GM12878 (cell line): ENCODE measurements at regions not wholly inside any gene's neighbourhood (a gene's known extent, or its start where the extent isn't known, plus 50 kb on each side); places are given as distances from the start of the nearest gene placed in this dataset.

Source experiments
- ATAC-seq: fragments of 200-7000 bp; cut with Tn5 transposase; 3 replicates; pipeline ENCODE4 v1.9.1; 2020; ENCODE audit warnings: mild to moderate bottlenecking, moderate library complexity
- BruUV-seq: library from RNA; stranded (reverse); fragments of 400-500 nt; replicated peaks from 2 replicates; lab custom pipeline; 2021; lab: Mats Ljungman, UMichigan
- CTCF ChIA-PET: fragments of 300-600 bp; sonication (Branson Sonifier 250); formaldehyde crosslinking; extraction: SDS; loops from one replicate; lab custom pipeline; 2021; ENCODE audit warnings: inconsistent platforms; lab: Yijun Ruan, JAX
- POLR2A ChIA-PET: fragments of 350-600 bp; formaldehyde crosslinking; extraction: SDS; loops from one replicate; lab custom pipeline; 2021; ENCODE audit warnings: inconsistent platforms; lab: Charles Lee
- RAD21 ChIA-PET: fragments of 300-600 bp; sonication (Branson Sonifier 250); formaldehyde crosslinking; loops from one replicate; lab custom pipeline; 2023; ENCODE audit warnings: antibody characterized with exemption; ENCODE audit not compliant: unreplicated experiment; lab: Charles Lee
- SMC1A ChIA-PET: fragments of 300-600 bp; sonication (Branson Sonifier 250); formaldehyde crosslinking; loops from one replicate; lab custom pipeline; 2023; ENCODE audit not compliant: unreplicated experiment, uncharacterized antibody; lab: Charles Lee
- DNase-seq: peaks from one replicate; pipeline ENCODE4 v3.0.0-alpha.2; 2011; ENCODE audit warnings: low read depth, low spot score
- FAIRE-seq: peaks from 3 replicates; lab custom pipeline; 2011; peaks lifted over from hg19 to GRCh38; lab: Jason Lieb, UNC
- H2AFZ ChIP-seq: 2 replicates; pipeline ENCODE4 v1.6.0; 2011; ENCODE audit warnings: low read depth, low read length, control low read depth; ENCODE audit not compliant: control insufficient read depth
- H3K27ac ChIP-seq: 2 replicates; pipeline ENCODE4 v1.5.1; 2011; ENCODE audit warnings: control low read depth; ENCODE audit not compliant: control insufficient read depth, insufficient read depth
- H3K27me3 ChIP-seq, 2 experiments: replicated peaks in 1 of 2; 2 replicates each; pipeline versions ENCODE4 v1.6.0 to v1.6.1; 2011; ENCODE audit warnings: low read length in 1 of 2; ENCODE audit not compliant: control insufficient read depth in 2 of 2, insufficient read depth in 2 of 2
- H3K36me3 ChIP-seq, 2 experiments: 2 replicates each; pipeline ENCODE4 v1.5.1; 2011; ENCODE audit warnings: low read length in 1 of 2; ENCODE audit not compliant: control insufficient read depth in 2 of 2, insufficient read depth in 2 of 2
- H3K4me1 ChIP-seq: 2 replicates; pipeline ENCODE4 v1.6.1; 2011; ENCODE audit warnings: mild to moderate bottlenecking, low read length, moderate library complexity, mixed read lengths; ENCODE audit not compliant: control insufficient read depth, insufficient read depth
- H3K4me2 ChIP-seq: 2 replicates; pipeline ENCODE4 v1.6.0; 2011; ENCODE audit warnings: control low read depth; ENCODE audit not compliant: control insufficient read depth, insufficient read depth
- H3K4me3 ChIP-seq: fragments of 200-600 bp; sonication (generic); 2 replicates; pipeline ENCODE4 v1.5.1; 2016
- H3K79me2 ChIP-seq: 2 replicates; pipeline ENCODE4 v1.6.0; 2011; ENCODE audit warnings: low read length; ENCODE audit not compliant: control insufficient read depth, insufficient read depth
- H3K9ac ChIP-seq: 2 replicates; pipeline ENCODE4 v1.8.0; 2011; ENCODE audit warnings: low read length, control low read depth, mixed read lengths; ENCODE audit not compliant: control insufficient read depth, insufficient read depth
- H3K9me3 ChIP-seq: replicated peaks from 3 replicates; pipeline ENCODE4 v1.5.1; 2011; ENCODE audit warnings: mild to moderate bottlenecking, low read length; ENCODE audit not compliant: control insufficient read depth, insufficient read depth
- H4K20me1 ChIP-seq: 2 replicates; pipeline ENCODE4 v1.6.0; 2011; ENCODE audit not compliant: control insufficient read depth, insufficient read depth
- ATF7 ChIP-seq: fragments of 450-650 bp; IDR thresholded peaks from 2 replicates; pipeline ENCODE4 v1.6.1; 2016; ENCODE audit warnings: low read depth, mild to moderate bottlenecking
- FOS ChIP-seq: IDR thresholded peaks from 3 replicates; pipeline ENCODE4 v1.6.1; 2011; ENCODE audit warnings: borderline replicate concordance; ENCODE audit not compliant: insufficient read length; ENCODE audit errors: extremely low read depth
- HDGF ChIP-seq: fragments of 450-650 bp; IDR thresholded peaks from 2 replicates; pipeline ENCODE4 v1.6.1; 2016; ENCODE audit warnings: antibody characterized with exemption
- NFIC ChIP-seq: IDR thresholded peaks from 2 replicates; pipeline ENCODE4 v1.6.1; 2012; ENCODE audit warnings: low read depth, mild to moderate bottlenecking, inconsistent platforms, low read length, moderate library complexity
- NR2C2 ChIP-seq: IDR thresholded peaks from 2 replicates; pipeline ENCODE4 v1.6.1; 2011; ENCODE audit warnings: borderline replicate concordance, low read depth; ENCODE audit not compliant: control insufficient read depth, insufficient read length
- SRF ChIP-seq, 2 experiments: IDR thresholded peaks; 2 replicates each; pipeline ENCODE4 v1.6.1; 2011; ENCODE audit warnings: low read depth in 2 of 2, low read length in 2 of 2, mild to moderate bottlenecking in 1 of 2, moderate library complexity in 1 of 2
- TAF1 ChIP-seq: IDR thresholded peaks from 2 replicates; pipeline ENCODE4 v1.6.1; 2011; ENCODE audit warnings: mild to moderate bottlenecking, low read depth, low read length, borderline replicate concordance
- ZNF274 ChIP-seq: IDR thresholded peaks from one replicate; pipeline ENCODE4 v1.8.0; 2011; ENCODE audit not compliant: insufficient read length, insufficient read depth
- WGBS: methylation state at CpG from one replicate; pipeline ENCODE4 v1.1.6; 2016; ENCODE audit warnings: low lambda C conversion rate; ENCODE audit not compliant: insufficient replicate concordance, insufficient coverage; ENCODE audit errors: missing lambda C conversion rate; 5-methylcytosine and 5-hydroxymethylcytosine counted together
- in situ Hi-C: fragments of 300-500 bp; cut with MboI; formaldehyde crosslinking; loops from 9 replicates; pipeline ENCODE4 v1.14.3; 2018; ENCODE audit warnings: mixed read lengths
- intact Hi-C: fragments of 100-400 bp; cut with micrococcal nuclease; formaldehyde crosslinking; loops from one replicate; pipeline ENCODE4 v1.14.2; 2022; ENCODE audit not compliant: unreplicated experiment
- TF ChIP-seq, protein P1 (sequence below): fragments of 150-350 bp; IDR thresholded peaks from 2 replicates; pipeline ENCODE4 v1.6.1; 2014; ENCODE audit warnings: mild to moderate bottlenecking, low read depth, low read length
- TF ChIP-seq, protein P2 (sequence below): fragments of 450-650 bp; formaldehyde crosslinking; IDR thresholded peaks from 2 replicates; pipeline ENCODE4 v1.5.0; 2022; ENCODE audit warnings: mild to moderate bottlenecking, missing genetic modification characterization
- TF ChIP-seq, protein P3 (sequence below): fragments of 450-650 bp; IDR thresholded peaks from 2 replicates; pipeline ENCODE4 v1.6.1; 2017; ENCODE audit warnings: borderline replicate concordance
- TF ChIP-seq, protein P4 (sequence below): IDR thresholded peaks from 2 replicates; pipeline ENCODE4 v1.6.1; 2011; ENCODE audit warnings: mild to moderate bottlenecking, low read depth, low read length, moderate library complexity; ENCODE audit not compliant: insufficient replicate concordance

DNA sequence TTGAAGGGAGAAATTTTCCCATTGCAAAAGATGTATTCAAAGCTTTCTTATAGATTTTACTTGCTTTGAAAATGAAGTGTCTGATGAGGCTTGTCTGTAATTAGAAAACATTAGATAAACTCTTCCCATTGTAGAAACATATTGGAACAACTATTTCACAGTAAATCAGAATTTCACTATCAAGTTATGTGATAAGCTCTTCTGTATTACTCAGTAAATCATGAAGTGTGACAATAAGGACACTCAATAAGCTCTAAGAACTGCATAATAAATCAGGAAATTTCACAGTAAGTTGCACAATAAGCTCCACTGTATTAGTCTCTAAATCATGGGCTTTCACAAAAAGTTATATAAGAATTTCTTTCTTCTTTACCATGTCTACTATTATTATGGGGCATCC is 1546.6 kb downstream of the SLITRK5 start (continued):
- no peak for TF ChIP-seq FOS
- no peak for TF ChIP-seq ZNF274
- TF ChIP-seq ATF7 = no peak
- TF ChIP-seq NR2C2 = no peak
- TF ChIP-seq, protein P1, sequence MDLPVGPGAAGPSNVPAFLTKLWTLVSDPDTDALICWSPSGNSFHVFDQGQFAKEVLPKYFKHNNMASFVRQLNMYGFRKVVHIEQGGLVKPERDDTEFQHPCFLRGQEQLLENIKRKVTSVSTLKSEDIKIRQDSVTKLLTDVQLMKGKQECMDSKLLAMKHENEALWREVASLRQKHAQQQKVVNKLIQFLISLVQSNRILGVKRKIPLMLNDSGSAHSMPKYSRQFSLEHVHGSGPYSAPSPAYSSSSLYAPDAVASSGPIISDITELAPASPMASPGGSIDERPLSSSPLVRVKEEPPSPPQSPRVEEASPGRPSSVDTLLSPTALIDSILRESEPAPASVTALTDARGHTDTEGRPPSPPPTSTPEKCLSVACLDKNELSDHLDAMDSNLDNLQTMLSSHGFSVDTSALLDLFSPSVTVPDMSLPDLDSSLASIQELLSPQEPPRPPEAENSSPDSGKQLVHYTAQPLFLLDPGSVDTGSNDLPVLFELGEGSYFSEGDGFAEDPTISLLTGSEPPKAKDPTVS = no peak
- TF ChIP-seq NFIC = no peak

DNA sequence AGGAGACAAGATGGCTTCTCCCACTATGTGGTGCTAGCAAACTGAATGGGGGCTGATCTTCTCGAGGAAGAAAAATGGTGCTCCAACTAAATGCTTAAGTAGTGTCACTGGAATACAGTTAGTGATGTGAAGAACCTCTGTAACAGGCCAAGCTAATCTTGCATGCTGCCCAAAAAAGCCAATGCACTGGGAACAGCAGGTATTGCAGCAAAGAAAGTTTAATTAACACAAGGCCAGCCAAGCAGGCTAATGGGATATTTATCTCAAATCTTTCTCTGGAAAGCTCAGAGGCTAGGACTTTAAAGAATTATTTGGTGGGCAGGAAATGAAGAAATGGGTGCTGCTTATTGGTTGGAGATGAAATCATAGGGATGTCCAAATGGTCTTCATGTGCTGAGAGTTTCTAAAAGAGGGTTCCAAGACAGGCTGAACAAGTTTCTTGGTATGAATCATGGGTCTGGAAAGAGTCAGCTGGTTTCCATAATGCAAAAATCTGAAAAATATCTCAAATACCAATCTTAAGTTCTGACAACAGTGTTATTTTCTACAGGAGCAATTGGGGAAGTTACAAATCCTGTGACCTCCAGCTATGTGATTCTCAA is 1550.5 kb downstream of the SLITRK5 start:
- no TSS peak for BruUV-seq
- Histone ChIP-seq H3K4me1 (no peaks in the 10 kb centered on the region), H3K27ac (no peak overlapping the region), H3K79me2 (no peaks in the 10 kb centered on the region), H3K4me2 (no peak overlapping the region), H2AFZ (no peak overlapping the region), H3K36me3 (no peaks in the 10 kb centered on the region), H3K9ac (no peak overlapping the region), H3K4me3 (no peak overlapping the region), H3K9me3 (no peaks in the 10 kb centered on the region), H3K27me3 (no peaks in the 10 kb centered on the region), H4K20me1 (no peaks in the 10 kb centered on the region)
- ChIA-PET SMC1A (interaction anchor here (0.6 kb wide), 1 partner anchor 16 kb away, joined by 3 read pairs; no protein-coding TSS in a partner anchor), POLR2A (no interaction called here), CTCF (no interaction called here), RAD21 (no interaction called here)
- in situ Hi-C loops = no loop called here
- intact Hi-C loops = no loop called here
- ATAC-seq = no peak
- no peak for FAIRE-seq
- DNase-seq = no peak
- 0% methylated on average over 1 of the region's 1 CpG for WGBS
- TF ChIP-seq, protein P2, sequence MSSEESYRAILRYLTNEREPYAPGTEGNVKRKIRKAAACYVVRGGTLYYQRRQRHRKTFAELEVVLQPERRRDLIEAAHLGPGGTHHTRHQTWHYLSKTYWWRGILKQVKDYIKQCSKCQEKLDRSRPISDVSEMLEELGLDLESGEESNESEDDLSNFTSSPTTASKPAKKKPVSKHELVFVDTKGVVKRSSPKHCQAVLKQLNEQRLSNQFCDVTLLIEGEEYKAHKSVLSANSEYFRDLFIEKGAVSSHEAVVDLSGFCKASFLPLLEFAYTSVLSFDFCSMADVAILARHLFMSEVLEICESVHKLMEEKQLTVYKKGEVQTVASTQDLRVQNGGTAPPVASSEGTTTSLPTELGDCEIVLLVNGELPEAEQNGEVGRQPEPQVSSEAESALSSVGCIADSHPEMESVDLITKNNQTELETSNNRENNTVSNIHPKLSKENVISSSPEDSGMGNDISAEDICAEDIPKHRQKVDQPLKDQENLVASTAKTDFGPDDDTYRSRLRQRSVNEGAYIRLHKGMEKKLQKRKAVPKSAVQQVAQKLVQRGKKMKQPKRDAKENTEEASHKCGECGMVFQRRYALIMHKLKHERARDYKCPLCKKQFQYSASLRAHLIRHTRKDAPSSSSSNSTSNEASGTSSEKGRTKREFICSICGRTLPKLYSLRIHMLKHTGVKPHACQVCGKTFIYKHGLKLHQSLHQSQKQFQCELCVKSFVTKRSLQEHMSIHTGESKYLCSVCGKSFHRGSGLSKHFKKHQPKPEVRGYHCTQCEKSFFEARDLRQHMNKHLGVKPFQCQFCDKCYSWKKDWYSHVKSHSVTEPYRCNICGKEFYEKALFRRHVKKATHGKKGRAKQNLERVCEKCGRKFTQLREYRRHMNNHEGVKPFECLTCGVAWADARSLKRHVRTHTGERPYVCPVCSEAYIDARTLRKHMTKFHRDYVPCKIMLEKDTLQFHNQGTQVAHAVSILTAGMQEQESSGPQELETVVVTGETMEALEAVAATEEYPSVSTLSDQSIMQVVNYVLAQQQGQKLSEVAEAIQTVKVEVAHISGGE (CRISPR knock-in tag) = no peak
- TF ChIP-seq HDGF = no peak
- no peak for TF ChIP-seq SRF (IDR thresholded peaks at IDR 0.05; ENCODE audit: low read depth in 2 of 2, low read length in 2 of 2)
- TF ChIP-seq, protein P3, sequence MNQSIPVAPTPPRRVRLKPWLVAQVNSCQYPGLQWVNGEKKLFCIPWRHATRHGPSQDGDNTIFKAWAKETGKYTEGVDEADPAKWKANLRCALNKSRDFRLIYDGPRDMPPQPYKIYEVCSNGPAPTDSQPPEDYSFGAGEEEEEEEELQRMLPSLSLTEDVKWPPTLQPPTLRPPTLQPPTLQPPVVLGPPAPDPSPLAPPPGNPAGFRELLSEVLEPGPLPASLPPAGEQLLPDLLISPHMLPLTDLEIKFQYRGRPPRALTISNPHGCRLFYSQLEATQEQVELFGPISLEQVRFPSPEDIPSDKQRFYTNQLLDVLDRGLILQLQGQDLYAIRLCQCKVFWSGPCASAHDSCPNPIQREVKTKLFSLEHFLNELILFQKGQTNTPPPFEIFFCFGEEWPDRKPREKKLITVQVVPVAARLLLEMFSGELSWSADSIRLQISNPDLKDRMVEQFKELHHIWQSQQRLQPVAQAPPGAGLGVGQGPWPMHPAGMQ = no peak
- no peak for TF ChIP-seq TAF1
- TF ChIP-seq, protein P4, sequence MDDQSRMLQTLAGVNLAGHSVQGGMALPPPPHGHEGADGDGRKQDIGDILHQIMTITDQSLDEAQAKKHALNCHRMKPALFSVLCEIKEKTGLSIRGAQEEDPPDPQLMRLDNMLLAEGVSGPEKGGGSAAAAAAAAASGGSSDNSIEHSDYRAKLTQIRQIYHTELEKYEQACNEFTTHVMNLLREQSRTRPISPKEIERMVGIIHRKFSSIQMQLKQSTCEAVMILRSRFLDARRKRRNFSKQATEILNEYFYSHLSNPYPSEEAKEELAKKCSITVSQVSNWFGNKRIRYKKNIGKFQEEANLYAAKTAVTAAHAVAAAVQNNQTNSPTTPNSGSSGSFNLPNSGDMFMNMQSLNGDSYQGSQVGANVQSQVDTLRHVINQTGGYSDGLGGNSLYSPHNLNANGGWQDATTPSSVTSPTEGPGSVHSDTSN = no peak
